ENCODE measurements at regions not wholly inside any gene's neighbourhood (a gene's known extent, or its start where the extent isn't known, plus 50 kb on each side); places are given as distances from the start of the nearest gene placed in this dataset.

DNA sequence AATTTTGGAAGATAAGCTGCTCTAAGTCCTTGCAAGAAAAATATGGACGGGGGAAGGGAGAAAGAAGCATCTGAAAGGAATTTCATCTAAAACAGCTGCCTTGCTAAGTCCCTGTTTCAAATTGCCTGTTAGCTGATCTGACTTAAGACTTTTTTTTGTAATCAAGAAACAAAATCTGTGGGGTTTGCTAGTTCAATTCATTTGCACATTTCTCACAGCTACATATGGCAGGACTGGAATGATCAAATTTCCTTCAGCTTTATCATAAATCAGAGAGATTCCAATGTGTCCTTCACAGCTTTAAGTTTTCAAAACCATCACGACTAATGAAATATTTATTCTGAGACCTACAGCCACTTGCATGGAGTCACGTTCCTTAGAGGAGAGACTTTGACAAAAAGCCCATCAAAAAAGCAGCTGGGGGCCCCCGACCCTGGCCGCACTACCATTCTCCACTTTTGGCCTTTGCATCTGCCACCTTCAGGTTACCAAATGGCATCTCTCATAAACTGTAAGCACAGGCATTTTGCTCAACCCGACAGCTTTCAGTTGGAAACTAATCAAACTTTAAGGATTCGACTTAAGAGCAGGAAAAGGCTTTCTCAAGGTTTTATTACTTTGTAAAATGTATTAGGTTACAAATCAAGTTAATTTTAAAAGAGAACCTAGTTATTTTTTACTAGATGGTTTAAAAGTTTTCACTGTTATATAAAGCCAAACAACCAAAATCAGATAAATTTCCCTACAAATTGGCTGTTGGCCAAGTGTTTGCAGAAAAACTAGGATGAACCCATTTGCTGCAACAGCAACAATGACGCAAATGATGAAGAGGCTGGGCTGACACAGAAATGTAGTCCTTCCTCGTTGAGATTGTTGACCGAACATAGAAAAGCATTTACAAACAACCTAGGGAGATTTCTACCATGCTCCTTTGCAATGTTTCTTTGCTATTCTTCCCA is 100.4 kb upstream of the RND3 start:
- H3K4me3 ChIP-seq: no peak overlapping the region
- no peaks in the 10 kb centered on the region for H3K4me1 ChIP-seq (ENCODE audit: low read depth)
- H3K9me3 ChIP-seq: no peaks in the 10 kb centered on the region
- DNase-seq: no peak
- intact Hi-C loops (cut with DNase I, micrococcal nuclease): no loop called here
- no peak for ATAC-seq
- TF ChIP-seq, protein P1, sequence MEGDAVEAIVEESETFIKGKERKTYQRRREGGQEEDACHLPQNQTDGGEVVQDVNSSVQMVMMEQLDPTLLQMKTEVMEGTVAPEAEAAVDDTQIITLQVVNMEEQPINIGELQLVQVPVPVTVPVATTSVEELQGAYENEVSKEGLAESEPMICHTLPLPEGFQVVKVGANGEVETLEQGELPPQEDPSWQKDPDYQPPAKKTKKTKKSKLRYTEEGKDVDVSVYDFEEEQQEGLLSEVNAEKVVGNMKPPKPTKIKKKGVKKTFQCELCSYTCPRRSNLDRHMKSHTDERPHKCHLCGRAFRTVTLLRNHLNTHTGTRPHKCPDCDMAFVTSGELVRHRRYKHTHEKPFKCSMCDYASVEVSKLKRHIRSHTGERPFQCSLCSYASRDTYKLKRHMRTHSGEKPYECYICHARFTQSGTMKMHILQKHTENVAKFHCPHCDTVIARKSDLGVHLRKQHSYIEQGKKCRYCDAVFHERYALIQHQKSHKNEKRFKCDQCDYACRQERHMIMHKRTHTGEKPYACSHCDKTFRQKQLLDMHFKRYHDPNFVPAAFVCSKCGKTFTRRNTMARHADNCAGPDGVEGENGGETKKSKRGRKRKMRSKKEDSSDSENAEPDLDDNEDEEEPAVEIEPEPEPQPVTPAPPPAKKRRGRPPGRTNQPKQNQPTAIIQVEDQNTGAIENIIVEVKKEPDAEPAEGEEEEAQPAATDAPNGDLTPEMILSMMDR (IDR thresholded peaks at IDR 0.05): no peak
- H3K36me3 ChIP-seq (ENCODE audit: low read depth): no peaks in the 10 kb centered on the region

DNA sequence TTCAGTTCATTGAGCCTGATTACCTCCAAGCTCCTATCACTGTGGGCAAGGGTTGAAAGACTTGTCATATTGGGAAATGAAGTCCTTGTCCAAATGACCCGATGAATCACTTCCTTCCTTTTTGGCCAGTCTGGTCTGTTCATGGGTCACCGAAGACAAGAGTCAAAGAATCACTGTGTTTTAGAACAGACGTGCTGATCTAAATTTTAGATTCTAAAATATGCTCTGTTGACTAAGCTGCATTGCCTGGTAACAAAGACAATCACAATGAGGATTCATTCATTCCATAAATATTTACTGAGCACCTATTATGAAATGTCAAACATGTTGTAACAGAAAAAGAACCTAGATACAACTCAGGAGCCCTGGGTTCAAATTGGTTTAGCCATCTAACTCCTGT is 99.4 kb upstream of the RND3 start:
- intact Hi-C loops (cut with DNase I, micrococcal nuclease): no loop called here
- TF ChIP-seq, protein P1 (IDR thresholded peaks at IDR 0.05): no peak
- ATAC-seq: no peak
- H3K9me3 ChIP-seq: no peaks in the 10 kb centered on the region
- no peak for DNase-seq
- no peaks in the 10 kb centered on the region for H3K36me3 ChIP-seq (ENCODE audit: low read depth)
- H3K4me3 ChIP-seq: no peak overlapping the region
- no peaks in the 10 kb centered on the region for H3K4me1 ChIP-seq (ENCODE audit: low read depth)

DNA sequence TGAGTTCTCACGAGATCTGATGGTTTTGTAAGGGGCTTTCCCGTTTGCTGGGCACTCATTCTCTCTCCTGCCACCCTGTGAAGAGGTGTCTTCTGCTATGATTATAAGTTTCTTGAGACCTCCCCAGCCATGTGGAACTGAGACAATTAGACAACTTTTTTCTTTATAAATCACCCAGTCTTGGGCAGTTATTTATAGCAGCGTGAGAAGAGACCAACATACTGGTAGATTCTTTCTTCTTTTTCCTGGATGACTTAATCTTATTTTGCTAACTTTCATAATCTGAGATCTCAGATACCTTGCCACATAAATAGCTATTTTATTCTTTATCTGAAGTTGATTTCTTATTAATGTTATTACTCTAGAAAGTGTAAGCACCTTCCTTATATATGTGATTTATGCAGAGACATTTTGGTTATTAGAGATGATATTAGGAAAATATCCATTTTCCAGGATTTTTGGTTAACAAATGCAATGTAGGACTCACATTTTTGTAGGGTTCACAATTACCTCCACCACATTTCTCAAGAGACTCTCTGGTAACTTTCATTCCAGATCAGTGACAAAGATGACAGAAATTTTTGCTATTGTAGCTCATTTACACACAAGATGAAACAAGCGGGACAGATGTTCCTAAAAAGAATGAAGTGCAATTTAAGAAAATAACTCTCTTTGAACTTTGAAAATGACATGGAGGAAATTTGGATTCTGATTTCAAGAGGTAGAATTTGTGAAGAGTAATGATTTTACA is 97.9 kb upstream of the RND3 start:
- Histone ChIP-seq H3K36me3 (ENCODE audit: low read depth) (no peaks in the 10 kb centered on the region), H3K4me3 (no peak overlapping the region), H3K4me1 (ENCODE audit: low read depth) (no peaks in the 10 kb centered on the region), H3K9me3 (no peaks in the 10 kb centered on the region)
- intact Hi-C loops (cut with DNase I, micrococcal nuclease): no loop called here
- no peak for ATAC-seq
- TF ChIP-seq, protein P1 (IDR thresholded peaks at IDR 0.05): no peak
- no peak for DNase-seq

DNA sequence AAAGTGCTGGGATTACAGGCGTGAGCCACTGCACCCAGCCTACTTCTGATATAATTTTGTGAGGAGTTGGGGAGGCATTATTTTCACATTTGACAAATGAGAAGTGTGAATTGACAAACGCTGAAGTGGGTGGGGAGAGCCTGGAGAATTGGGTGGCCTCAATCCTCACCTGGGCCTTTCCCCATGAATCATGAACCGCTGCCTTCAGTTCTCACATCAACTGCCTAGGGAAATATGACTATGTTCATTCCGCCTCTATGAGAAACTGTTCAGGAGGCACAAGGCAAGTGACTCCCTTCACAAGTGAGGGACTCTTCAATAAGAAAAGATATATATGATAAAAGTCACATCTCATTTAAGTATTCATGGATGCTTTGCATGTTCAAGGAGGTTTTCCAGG is 96.6 kb upstream of the RND3 start:
- Histone ChIP-seq H3K4me3 (no peak overlapping the region), H3K9me3 (no peaks in the 10 kb centered on the region), H3K36me3 (ENCODE audit: low read depth) (no peaks in the 10 kb centered on the region), H3K4me1 (ENCODE audit: low read depth) (no peaks in the 10 kb centered on the region)
- TF ChIP-seq, protein P1 (IDR thresholded peaks at IDR 0.05): no peak
- DNase-seq (no peak), ATAC-seq (no peak)
- intact Hi-C loops (cut with DNase I, micrococcal nuclease): no loop called here

DNA sequence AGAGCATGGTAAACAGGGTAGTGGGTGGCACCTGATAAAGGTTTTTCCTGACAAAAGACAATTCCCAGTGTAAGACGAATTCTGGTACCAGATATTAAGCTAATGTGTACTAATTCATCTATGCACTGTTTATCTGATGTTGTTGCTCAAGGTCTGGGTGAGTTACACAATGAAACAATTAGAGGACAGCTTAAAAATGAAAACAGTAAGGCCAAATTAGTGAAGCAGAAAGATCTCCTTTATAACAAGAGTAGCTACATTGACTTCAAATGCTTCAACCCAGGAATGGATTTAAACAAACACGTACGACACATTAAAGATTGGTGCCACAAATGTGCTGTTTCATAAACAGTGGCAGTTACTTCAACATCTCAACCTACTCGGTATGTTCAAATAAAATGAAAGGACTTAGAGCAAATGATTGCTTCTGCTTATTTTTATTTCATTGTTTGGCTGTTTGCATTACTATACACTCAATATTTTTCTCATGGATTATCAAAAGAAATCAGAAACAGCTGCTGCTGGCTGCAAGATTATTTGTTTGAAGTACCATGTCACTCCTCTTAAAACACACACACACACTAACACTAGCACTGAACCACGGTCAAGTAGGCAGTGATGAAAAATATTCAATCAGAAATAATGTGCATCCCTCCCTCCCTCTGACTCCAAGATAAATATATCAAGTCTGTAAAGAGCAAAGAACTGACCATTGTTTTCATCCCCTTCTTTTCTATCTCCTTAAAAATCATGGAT is 94.4 kb upstream of the RND3 start:
- peaks cover 12% of the 10 kb centered on the region for H3K9me3 ChIP-seq
- ATAC-seq: no peak
- intact Hi-C loops (cut with DNase I, micrococcal nuclease): no loop called here
- H3K36me3 ChIP-seq (ENCODE audit: low read depth): no peaks in the 10 kb centered on the region
- TF ChIP-seq, protein P1 (IDR thresholded peaks at IDR 0.05): no peak
- no peak overlapping the region for H3K4me3 ChIP-seq
- H3K4me1 ChIP-seq (ENCODE audit: low read depth): no peaks in the 10 kb centered on the region
- no peak for DNase-seq

All from mucosa of descending colon (tissue), 3 donors.